Stimulated activated CD4-positive, alpha-beta T cell treated with anti-CD3 and anti-CD28 coated beads, Interleukin-4, amount 100 ng/mL, for 48 hours (primary cell): ENCODE measurements at regions not wholly inside any gene's neighbourhood (a gene's known extent, or its start where the extent isn't known, plus 50 kb on each side); places are given as distances from the start of the nearest gene placed in this dataset.

Experiments used
- DNase-seq, 2 donors: peaks; one replicate each; pipeline ENCODE4 v3.0.0-alpha.2; 2020; ENCODE audit warnings: low read depth in 2 of 2

DNA sequence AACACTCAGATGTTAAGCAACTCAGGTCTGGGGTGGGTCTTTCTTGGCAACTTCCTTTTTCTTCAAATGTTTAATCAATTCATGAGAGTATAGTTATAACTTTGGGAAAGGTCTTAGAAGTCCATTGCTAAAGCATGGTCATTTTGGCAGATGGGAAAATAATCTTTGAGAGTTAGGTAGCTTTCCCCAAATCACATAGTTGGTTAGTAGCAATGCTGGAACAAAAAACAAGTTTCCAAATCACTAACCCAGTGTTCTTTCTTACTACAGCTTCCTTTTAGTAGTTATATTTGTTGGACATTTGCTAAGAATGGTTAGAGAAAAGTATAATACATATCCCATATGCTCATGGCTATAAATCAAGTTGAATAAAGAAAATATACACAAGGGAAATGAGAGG, 185.2 kb upstream of the SLC14A2 start:
- no peak for DNase-seq

DNA sequence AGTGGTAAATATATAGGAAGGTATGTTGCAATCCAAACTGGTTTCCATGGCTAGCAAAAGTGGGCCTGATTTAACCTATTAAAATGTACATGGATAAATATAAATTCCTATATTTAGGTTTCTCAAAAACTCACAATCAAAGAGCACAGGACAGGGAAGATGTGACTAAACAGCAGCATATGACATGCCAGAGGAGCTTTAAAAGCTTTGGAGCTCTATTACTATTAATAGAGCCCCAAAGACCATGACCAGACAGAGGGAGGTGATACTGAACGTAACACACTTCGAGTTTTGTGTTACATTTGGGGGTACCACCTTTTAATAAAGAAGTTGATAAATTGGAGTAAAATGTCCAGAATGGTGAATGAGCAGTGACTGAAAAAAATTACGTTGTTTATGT, 179.5 kb upstream of the SLC14A2 start:
- no peak for DNase-seq

DNA sequence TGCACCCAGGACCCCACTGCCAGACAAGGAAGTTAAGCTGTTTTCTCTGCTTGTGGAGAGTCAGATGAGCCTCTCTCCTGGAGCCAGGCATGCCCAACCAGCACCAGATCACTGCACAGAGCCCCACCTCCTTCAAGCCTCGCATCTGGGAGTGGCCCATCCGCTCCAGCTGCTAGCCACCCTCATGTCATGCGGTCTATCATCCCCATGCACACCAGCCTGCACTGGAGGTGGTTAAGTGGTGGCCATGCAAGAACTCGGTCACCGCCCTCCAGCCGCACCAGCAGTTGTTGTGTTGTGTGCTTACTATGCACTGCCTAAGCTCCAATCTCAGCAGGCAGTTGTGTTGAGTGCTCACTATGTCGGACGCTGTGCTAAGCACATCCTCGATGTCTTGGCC, 177.9 kb upstream of the SLC14A2 start:
- DNase-seq: no peak

DNA sequence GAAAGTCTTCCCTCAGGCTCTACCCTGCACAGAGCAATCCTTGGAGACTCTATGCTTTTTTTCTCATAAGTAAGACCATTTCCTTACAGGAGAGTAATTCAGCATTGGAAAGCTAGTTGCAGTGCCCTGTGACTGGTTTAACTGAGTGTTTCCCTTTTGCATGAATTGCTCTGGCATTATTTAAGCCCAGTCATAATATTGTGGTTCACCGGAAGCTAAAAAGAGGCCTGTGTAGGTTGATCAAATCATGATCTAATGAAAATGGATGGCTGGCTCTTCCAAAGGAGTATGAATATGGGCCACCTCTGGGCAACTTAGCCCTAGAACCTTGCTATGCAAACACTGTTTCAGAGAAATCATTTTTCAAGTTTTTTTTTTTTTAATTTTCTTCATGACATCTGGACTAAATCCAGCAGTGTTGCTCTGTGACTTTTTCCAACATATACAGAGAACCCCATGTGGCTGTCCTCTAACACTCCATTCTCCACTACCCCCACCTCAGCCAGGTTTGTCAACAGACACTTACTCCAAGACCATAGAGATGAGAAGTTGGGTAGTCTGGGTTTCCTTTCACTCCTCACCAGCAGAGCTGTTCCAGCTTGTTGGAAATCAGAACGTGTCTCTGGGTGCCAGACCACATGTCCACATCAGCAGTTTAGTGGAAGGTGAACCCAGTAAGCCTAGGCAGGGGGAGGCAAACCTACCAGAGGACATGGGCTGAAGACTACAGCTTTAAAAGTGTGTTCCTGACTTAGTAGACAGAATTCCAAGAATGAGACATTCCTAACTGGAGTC, 175.2 kb upstream of the SLC14A2 start:
- DNase-seq: no peak

DNA sequence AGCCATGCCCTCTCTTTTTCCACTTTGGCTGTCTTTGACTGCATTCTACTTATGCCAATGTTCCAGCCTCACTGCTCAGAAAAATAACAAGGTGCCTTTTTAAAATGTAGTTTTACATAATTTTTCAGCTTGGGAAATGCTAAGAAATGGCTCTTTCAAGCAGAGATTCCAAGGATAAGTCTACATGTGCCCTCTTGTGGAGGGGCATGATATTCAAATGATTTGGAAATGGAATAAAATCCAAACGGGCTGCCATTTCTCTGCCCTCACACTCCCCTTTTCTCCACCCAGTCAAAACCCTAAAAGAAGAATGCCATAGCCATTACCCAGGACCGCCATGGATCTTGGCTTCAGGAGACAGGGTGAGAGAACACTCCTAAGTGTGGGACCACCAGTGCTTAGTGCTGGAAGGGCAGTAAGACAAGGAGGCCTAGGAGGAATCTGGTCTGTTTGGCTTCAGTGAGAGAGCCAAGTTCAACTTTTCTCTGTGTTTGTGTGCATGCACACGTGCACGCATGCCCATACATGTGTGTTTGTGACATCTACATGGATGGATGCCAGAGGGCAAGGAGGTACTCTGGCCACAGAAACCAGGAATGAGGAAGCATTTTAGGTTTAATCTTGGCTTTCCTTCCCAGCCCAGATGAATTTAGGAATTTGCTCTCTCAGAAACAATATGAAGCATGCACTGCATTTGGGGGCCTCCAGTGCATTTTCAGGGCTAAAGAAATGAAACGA, 174.0 kb upstream of the SLC14A2 start:
- no peak for DNase-seq

DNA sequence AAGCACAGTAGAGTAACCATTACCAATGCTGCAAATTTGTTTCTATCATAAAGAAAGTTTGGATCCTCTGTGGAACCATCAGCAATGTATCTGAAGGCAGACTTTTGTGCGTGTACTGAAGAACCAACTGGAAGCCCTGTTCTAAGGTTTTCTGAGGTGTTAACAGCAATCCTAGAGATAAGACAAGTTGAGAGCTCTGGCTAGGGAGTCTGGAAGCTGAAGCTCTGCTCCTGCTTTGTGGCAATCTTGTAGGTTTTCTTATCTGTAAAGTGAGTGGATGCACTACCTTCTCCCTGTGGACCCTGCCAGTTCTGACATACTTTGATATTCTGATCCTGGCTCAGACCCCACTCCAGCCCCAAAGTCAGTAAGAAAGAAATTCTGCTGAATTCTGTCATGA, 171.2 kb upstream of the SLC14A2 start:
- no peak for DNase-seq

DNA sequence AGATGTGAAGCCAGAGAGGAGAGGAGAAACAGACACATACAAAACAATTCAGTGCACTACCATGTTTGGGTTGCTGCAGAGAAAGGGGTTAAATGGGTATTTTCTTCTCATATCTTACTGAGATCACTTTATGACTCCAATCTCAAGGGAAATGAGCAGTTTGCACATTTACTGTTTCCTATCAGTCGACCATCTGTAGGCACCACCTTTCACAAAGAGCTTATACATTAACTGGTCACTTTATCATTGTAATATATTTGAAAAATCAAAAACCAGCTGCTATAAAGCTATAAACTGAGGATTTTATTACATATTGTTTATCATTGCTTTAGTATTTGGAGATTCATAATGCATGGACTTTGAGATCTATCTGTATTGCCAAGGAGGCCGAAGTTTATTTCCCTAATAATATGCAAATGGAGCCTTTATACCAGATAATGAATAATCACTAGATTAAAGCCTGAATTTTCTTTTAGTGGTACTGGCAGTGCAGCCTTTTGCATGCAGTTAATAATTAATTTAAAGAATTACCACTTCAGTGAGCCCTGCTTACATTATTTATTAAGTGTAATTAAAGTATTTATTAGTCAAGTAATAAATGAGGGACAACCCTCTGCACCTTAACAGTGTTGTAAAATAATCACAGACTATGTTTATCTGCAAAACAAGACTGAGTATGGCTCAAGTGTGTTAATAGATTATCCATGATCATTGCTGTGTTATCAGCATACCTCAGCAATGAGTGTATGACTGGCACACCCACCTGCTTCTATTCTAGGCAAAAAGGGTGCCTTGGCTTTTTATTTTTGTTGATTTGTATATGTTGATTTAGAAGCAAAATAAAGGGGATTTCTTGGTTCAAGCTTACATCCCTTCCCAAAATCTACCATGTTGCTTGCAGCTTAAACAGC, 167.7 kb upstream of the SLC14A2 start:
- no peak for DNase-seq

DNA sequence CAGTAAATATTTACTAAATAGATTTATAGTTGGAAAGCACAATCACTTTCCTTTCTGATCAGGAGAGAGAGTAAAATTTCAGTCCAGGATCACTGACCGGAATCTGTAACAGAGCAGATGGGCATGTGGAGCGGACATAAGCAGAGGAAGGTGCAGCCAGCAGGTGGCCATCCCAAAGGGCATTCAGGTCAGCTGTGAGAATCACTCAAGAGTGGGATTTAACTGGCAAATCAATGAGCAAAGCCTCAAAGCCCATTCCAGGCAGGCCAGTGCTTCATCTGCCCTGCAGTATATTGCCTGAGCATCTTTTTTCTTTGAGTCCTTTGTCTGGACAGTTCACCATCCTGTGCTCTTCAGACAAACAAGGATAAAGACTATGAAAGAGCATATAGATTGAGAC, 166.4 kb upstream of the SLC14A2 start:
- no peak for DNase-seq

DNA sequence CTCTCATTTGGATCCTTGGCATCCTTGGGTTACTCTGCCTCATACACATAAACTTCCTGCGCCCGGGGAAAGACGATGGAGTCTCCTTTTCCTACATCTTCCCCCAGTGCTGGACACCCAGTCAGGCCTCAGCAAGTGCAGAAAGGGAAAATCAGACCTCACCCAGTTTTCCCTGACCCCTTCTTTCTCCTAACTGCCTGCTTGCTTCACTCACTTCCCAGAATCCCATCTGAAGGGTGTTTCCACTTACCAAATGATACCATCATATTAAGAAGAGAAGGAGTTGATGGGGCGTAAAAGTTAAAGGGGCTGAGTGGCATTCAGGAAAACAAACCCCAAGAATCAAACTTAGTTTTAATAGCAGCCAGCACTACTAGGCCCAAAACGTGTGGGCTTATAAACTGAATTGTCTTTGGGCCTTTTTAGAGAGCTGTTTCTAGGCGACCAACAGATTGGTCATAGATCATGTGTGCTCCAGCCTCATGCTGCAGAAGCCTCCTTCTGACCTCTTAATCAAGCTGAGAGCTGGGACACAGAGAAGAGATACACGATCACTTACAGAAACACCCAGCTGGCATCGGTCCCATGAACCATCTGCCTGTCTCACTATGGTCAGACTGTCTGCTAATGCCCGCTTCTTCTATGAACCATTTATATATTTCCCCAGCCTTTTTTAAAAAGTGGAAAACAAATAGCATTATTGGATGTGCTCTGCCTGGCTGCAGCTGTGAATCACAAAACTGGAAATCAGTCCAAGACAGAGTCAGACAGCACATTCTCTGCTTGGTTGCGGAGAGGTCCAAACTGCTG, 165.7 kb upstream of the SLC14A2 start:
- no peak for DNase-seq

DNA sequence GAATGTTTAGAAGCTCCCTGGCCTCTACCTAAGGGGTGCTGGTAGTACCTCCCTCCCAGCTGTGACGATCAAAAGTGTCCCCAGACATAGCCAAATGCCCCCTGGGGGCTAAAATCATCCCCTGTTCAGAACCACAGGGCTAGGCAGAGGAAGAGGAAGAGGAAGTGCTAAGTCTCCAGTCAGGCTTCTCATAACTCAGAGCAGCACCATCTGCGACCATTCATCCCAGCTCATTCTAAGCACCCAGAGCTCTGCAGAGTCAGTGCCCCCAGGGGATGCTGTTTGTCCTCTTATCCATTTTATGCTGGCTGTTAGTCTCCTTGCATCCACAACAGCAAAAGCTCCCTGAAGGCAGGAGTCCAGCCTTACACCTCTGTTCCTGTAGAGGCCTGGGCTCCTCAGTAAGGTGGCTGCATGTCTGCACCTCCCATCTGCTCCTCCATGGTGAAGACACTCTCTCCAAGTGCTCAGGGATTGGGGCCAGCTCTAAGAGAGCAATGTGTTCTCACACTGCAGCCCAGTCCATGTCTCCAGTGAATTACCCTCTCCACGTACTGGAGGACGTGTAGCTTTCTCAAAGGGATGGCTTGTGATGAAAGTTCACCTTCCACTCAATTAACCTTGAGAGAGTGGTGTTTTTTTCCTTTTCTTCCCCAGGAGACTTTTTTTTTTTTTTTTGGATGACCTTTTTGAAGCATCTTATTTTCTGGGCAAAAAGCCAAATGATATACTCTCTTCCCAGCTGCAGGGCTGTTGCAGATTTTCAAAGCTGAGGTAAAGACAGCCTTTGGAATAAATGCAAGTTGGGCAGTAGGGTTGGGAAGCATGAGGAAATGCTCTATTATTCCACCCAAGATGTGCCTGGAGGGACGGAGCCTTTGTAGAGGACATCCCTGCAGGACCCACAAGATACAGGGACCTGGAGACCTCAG, 158.9 kb upstream of the SLC14A2 start:
- no peak for DNase-seq

DNA sequence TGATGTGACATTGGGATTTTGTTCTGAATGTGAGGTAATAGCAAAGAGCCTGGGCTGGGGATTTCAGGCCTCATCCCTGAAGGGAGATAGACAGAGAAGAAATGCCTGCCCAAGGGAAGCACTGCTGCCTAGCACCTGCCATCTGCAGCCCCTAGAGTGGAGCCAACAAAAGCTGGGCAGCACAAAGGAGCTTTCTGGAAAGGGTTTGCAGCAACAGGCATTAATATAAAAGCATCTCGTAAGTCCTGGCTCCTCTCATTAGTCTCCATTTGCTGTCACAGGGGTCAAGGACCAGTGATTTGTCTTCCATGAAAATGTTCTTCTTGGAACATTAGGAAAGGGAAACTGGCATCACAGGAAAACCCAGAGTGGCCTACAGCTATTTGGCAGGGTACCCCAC, 157.2 kb upstream of the SLC14A2 start:
- no peak for DNase-seq

DNA sequence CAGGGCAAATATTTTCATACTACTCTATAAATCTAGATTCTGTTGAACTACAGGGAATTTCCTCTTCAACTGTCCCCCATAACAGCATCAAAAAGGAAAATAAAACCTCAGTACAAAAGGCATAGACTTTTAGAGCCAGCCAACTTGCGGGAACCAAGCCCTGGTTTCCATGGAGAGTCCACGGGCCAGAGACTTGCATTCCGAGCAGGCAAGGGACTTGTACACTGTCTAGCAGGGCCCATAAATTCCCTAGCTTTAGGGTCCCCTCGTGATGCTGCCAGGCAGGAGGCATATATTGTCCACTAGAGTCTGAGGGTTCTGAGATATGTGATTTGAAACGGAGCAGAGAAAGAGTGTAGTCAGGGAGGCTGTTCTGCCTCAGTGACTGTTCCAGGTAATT, 153.1 kb upstream of the SLC14A2 start:
- no peak for DNase-seq

DNA sequence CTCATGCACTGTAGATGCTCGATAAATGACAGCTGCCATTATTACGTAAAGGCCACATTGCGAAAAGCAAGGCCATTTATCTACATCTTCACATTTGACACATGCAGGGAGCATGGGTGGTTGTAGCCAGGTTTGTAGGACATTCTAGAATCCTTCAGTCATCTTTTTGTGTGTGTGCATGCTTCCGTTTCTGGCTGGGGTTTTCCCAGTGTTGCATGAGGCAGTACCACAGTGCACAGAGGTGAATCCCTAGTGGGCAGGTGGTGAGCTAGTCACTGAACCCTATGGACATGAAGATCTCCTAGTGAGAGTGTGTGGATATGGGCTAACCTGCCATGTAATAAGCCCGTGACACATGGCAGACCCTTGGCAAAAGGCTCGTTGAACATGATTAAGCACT, 151.8 kb upstream of the SLC14A2 start:
- DNase-seq: no peak

DNA sequence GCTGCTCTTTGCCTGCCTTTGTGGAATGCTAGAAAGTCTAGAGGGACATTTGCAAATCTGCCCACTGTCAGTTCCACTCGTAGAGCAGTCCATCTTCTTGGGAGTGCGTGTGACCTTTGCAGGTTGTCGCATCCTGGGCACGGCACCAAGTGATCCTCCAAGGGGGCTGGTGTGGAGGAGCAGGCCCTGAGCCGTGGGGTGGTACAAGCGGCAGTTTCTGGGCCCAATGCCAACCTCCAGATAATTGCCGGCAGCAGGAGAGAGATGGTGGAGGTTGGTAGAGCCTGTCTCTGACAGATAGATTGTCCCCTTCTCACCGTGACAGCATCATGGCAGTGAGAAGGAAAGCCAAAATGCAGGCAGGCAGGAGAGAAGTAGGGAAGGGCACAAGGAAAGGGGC, 150.7 kb upstream of the SLC14A2 start:
- DNase-seq: no peak

DNA sequence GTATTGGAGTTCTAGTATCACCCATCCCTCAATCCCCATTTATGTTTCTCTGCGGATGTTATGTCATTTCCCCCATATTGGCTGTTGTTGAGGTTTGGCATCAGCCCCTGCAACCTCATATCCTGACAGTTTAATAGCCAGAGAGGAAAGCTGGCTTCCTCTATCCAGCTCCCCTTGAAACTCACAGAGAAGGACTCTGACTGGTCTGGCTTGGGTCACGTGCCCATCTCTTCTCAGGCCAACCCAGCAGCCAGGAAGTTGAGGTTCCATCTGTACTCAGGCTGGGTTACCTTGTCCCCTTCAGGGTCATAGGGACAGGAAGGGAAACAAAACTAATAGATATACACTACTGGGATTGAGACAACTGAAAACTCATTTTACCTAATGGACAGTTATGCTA, 148.0 kb upstream of the SLC14A2 start:
- DNase-seq: no peak

DNA sequence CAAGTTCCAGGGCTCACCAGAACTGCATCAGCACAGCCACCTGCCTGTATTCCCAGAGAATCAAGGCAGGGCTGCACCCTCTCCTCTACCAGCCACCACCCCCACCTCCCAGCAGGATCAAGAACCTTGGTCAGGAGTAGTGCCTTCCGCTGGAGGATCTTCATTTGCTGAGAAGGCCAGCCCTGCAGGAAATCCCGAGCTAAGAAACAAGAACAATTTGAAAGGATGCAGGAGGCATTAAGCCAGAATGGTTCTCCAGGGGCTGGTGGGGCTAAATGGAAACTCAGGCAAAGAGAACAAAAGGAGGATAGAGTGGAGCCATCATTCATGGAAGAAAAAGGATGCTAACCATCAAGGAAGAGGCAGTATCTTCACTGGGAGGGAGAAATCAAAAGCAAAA, 147.3 kb upstream of the SLC14A2 start:
- no peak for DNase-seq

DNA sequence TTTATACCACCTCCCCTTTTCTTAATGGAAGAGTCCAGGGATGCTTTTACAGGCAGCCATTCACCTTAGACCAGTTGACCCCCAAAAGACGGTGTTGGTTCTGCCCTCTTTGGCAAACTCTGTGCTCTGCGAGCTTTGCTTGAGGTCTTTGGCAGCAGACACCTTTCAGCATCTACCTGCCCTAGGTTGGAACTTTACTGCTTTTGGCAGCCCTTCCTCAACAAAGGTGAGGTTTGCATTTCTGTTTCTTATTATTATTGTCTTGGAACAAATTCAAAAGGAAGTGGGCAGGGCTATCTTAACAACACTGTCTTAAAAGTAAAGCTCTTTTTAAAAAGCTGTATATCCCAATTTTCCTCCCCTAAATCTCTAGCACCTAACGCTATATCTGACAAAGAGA, 136.4 kb upstream of the SLC14A2 start:
- no peak for DNase-seq

DNA sequence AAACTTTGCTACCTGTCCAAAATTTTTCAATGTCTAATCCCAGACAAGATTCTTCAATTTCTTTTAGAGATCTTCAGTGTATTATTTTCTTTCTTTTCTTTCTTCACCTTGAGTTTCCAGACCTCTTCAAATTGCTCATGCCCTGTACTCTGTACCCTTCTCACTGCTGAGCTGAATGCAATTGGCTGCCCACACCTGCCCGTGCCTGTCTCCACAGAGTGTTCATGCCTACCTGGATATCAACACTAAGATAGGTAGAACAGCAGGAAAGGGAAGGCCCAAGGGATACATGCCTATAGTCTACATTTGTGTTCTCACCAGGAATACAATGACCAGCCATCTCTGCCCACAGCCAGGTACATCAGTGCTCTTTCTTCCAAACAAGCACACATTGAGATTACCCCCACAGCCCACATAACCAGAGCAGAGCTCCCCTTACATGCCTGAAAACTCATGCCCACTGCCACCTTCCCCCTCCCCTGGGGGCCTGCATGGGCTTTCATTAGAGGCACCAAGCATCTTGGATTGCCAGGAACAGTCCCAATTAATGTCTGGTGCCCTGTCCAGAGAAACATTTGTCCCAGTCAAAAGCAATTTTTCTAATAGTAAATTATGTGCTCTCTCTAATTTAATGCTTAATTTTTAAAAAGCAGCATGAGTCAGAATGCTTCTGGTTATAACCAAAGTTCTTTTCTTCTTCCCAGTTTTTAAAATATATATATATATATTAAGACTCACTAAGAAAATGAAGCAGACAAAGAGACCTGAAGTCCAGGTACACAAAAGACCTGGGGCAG, 134.9 kb upstream of the SLC14A2 start:
- DNase-seq: no peak

DNA sequence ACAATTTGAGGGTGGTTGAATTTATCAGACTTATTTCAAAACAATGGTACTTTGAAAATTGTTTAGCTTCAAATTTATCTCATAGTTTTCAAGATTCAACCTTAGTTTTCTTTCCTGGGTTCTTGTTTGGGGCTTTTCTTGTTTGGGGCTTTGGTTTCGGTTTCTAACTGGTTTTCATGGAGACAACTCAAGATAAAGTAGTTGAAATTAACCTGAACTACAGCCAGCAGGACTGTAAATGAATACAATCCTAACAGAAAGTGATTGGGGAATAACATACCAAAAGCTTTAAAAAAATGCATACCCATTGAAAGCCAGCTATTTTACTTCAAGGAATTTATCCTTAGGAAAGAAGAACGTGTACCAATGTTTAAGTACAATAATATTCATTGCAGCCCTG, 133.5 kb upstream of the SLC14A2 start:
- DNase-seq: no peak

DNA sequence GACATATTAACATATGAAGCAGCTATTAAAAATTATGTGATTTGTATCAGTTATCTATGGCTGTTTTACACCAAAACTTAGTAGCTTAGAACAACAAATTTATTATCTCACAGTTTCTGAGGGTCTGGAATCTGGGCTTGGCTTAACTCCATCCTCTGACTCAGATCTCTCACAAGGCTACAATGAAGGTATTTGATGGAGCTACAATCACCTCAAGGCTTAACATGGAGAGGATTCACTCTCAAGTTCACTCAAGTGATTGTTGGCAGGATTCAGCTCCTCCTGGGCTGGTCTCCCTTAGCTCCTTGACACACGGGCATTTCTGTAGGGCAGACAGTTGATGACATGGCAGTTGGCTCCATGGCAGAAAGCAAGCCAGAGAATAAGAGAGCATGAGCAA, 133.0 kb upstream of the SLC14A2 start:
- no peak for DNase-seq
